ENCODE measurements at regions not wholly inside any gene's neighbourhood (a gene's known extent, or its start where the extent isn't known, plus 50 kb on each side); places are given as distances from the start of the nearest gene placed in this dataset.

DNA sequence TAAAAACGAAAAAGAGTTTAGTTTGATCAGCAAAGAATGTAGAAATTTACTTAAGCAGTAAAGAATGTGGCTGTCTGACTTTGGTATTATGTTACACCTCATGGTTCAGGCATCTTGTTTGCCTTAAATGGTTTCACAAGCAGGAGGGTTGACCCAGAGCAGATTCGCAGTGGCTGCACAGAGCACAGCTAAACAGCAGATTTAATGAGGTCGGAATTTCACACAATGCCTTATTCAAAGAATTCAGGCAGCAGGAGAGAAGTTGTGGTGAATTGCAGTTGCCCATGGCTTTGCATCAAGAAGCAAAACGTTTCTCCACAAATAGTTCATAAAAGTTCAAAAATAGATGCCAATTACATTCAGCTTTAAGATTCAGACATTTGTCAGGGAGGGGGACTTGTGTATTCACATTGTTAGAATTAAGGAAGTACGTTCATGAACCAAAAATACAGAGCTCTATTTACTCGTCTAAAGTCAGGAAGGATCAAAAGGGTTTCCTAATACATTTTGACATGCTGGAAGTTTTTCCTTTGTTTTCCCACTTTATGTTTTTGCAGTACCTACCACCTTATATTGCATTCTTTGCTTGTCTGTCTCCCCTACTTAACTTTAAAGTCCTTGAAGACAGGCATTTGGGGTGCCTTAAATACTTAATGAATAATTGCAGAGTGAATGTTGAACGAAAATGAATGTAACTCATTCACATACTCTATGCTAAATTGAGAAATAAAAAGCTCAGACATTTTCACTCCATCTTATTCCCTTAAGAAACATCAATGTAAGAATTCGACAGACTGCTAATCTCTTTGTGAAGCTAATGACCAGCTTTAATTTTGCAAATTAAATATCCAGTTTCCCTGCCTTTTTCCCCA, 1163.6 kb upstream of the CITED2 start:
- Histone ChIP-seq H3K9ac (ENCODE audit: low read length) (no peak overlapping the region), H2AFZ (ENCODE audit: low read length) (no peak overlapping the region), H3K36me3 (replicated peaks; ENCODE audit: insufficient read depth, low read length) (no peaks in the 10 kb centered on the region), H3K79me2 (ENCODE audit: low read length) (no peaks in the 10 kb centered on the region), H4K20me1 (ENCODE audit: insufficient read depth, low read length) (no peaks in the 10 kb centered on the region), H3K27ac (ENCODE audit: low read length) (no peak overlapping the region), H3K9me3 (replicated peaks; ENCODE audit: insufficient read depth, low read length) (no peaks in the 10 kb centered on the region), H3F3A (ENCODE audit: insufficient read depth, low read length) (no peaks in the 10 kb centered on the region), H3K9me2 (replicated peaks; ENCODE audit: insufficient read depth, low read length) (no peaks in the 10 kb centered on the region), H3K4me1 (ENCODE audit: low read length) (no peaks in the 10 kb centered on the region), H3K4me3 (ENCODE audit: low read length) (no peak overlapping the region), H3K27me3 (replicated peaks; ENCODE audit: insufficient read depth, low read length) (no peaks in the 10 kb centered on the region), H3K4me2 (ENCODE audit: low read depth, low read length) (no peak overlapping the region)
- DNase-seq, result no peak
- no peak for TF ChIP-seq CTCF (IDR thresholded peaks at IDR 0.05; ENCODE audit: low read length)
- TF ChIP-seq EZH2phosphoT487 (IDR thresholded peaks at IDR 0.05; ENCODE audit: low read length), result no peak
- TF ChIP-seq EZH2 (optimal IDR thresholded peaks at IDR 0.05; ENCODE audit: low read depth, low read length), result no peak

- Histone ChIP-seq H2AFZ (ENCODE audit: low read length) (no peak overlapping the region), H3K4me3 (ENCODE audit: low read length) (no peak overlapping the region), H3K9me2 (replicated peaks; ENCODE audit: insufficient read depth, low read length) (no peaks in the 10 kb centered on the region), H3K36me3 (replicated peaks; ENCODE audit: insufficient read depth, low read length) (no peaks in the 10 kb centered on the region), H3K9me3 (replicated peaks; ENCODE audit: insufficient read depth, low read length) (no peaks in the 10 kb centered on the region), H3F3A (ENCODE audit: insufficient read depth, low read length) (no peaks in the 10 kb centered on the region), H3K9ac (ENCODE audit: low read length) (no peak overlapping the region), H4K20me1 (ENCODE audit: insufficient read depth, low read length) (no peaks in the 10 kb centered on the region), H3K79me2 (ENCODE audit: low read length) (no peaks in the 10 kb centered on the region), H3K4me1 (ENCODE audit: low read length) (no peaks in the 10 kb centered on the region), H3K4me2 (ENCODE audit: low read depth, low read length) (no peak overlapping the region), H3K27me3 (replicated peaks; ENCODE audit: insufficient read depth, low read length) (no peaks in the 10 kb centered on the region), H3K27ac (ENCODE audit: low read length) (no peak overlapping the region)
- TF ChIP-seq CTCF (IDR thresholded peaks at IDR 0.05; ENCODE audit: low read length), result no peak
- no peak for TF ChIP-seq EZH2phosphoT487 (IDR thresholded peaks at IDR 0.05; ENCODE audit: low read length)
- TF ChIP-seq EZH2 (optimal IDR thresholded peaks at IDR 0.05; ENCODE audit: low read depth, low read length), result no peak
- DNase-seq, result no peak
These were observed 1162.8 kb upstream of the CITED2 start for GRCh38 chr6:140537211-140537610.

GRCh38 chr6:140535511-140535910, 1161.1 kb upstream of the CITED2 start:
- no peak overlapping the region for H3K27ac ChIP-seq (ENCODE audit: low read length)
- H3F3A ChIP-seq (ENCODE audit: insufficient read depth, low read length), result no peaks in the 10 kb centered on the region
- H4K20me1 ChIP-seq (ENCODE audit: insufficient read depth, low read length), result no peaks in the 10 kb centered on the region
- H3K36me3 ChIP-seq (replicated peaks; ENCODE audit: insufficient read depth, low read length), result no peaks in the 10 kb centered on the region
- H3K27me3 ChIP-seq (replicated peaks; ENCODE audit: insufficient read depth, low read length), result no peaks in the 10 kb centered on the region
- H3K9ac ChIP-seq (ENCODE audit: low read length), result no peak overlapping the region
- H3K9me3 ChIP-seq (replicated peaks; ENCODE audit: insufficient read depth, low read length), result no peaks in the 10 kb centered on the region
- H3K4me3 ChIP-seq (ENCODE audit: low read length), result no peak overlapping the region
- no peak for DNase-seq
- no peak overlapping the region for H2AFZ ChIP-seq (ENCODE audit: low read length)
- H3K4me2 ChIP-seq (ENCODE audit: low read depth, low read length), result no peak overlapping the region
- H3K4me1 ChIP-seq (ENCODE audit: low read length), result no peaks in the 10 kb centered on the region
- no peak for TF ChIP-seq CTCF (IDR thresholded peaks at IDR 0.05; ENCODE audit: low read length)
- TF ChIP-seq EZH2phosphoT487 (IDR thresholded peaks at IDR 0.05; ENCODE audit: low read length), result no peak
- no peak for TF ChIP-seq EZH2 (optimal IDR thresholded peaks at IDR 0.05; ENCODE audit: low read depth, low read length)
- H3K9me2 ChIP-seq (replicated peaks; ENCODE audit: insufficient read depth, low read length), result no peaks in the 10 kb centered on the region
- no peaks in the 10 kb centered on the region for H3K79me2 ChIP-seq (ENCODE audit: low read length)
